NCI-H2081 (cell line): ENCODE measurements at regions not wholly inside any gene's neighbourhood (a gene's known extent, or its start where the extent isn't known, plus 50 kb on each side); places are given as distances from the start of the nearest gene placed in this dataset.
"Not testable (repeated sequence)": the region's sequence is repeated elsewhere in the genome, so short reads cannot be mapped to it uniquely, and the experiment has no call there.

Experiments used
- DNase-seq, 2 experiments: peaks; one replicate each; lab custom pipeline; 2025; lab: John Stamatoyannopoulos, UW

GRCh38 chr3:33956776-33957175, 158.3 kb downstream of the PDCD6IP start:
- DNase-seq = no peak

DNA sequence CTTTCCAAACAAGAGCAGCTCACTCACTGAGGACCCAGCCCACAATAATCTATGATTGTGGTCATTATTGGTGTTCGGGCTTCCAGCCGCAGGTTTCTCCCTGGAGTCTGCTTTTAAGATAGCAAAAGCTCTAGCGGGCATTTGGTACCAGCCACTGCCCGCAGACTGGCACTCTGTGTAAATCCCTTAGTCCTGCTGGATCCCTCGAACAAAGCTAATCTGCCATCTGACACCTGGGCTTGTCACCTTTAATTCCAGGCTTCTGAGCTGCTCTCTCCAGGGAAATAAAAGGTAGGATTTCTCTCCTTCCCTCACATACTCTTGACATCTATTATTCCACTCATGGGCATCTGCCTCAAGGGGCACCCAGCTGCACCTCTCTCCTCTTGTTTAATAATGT, 158.7 kb downstream of the PDCD6IP start:
- no peak for DNase-seq

DNA sequence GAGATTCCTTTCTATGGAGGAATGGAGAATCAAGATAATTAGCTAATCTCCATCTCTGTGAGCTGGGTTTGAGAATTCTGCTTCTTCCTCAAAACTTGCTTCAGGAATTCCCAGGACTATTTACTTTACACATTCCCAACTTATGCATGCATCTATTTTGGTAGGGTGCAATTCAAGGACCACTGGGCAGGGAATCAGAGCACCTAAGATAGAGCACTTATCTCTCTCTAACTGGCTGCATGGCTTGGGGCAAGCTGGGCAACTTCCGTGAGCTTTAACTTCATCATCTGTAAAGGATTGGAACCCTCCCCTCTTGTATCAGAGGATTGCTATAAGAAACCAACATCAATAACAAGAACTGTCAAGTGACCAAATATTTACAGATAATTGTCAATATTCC, 160.2 kb downstream of the PDCD6IP start:
- DNase-seq = no peak

GRCh38 chr3:33962396-33962795, 164.0 kb downstream of the PDCD6IP start:
- DNase-seq = no peak

DNA sequence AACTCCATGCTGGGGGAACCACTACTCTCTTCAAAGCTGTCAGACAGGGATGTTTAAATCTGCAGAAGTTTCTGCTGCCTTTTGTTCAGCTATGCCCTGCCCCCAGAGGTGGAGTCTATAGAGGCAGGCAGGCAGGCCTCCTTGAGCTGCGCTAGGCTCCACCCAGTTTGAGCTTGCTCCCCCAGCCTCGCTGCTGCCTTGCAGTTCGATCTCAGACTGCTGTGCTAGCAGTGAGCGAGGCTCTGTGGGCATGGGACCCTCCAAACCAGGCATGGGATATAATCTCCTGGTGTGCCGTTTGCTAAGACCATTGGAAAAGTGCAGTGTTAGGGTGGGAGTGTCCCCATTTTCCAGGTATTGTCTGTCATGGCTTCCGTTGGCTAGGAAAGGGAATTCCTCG, 171.8 kb downstream of the PDCD6IP start:
- DNase-seq = not testable (repeated sequence)

DNA sequence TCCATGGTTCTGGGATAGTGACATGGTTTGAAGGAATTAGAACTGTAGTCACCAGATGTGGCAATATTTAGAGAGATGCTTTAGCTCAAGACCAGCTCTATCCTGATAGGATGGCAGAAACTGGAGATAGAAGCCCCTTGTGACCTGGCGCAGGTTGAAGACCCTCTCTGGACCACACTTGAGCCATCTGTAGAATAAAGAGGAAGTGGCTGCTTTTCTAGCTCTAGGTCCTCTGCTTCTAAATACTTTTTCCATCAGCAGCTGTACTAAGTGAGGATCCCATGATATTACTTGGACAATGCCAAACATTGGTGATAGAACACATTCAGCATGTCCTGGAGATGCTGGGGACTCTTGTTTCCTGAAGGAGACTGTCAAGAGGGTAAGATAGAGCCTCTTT, 172.6 kb downstream of the PDCD6IP start:
- DNase-seq = no peak

DNA sequence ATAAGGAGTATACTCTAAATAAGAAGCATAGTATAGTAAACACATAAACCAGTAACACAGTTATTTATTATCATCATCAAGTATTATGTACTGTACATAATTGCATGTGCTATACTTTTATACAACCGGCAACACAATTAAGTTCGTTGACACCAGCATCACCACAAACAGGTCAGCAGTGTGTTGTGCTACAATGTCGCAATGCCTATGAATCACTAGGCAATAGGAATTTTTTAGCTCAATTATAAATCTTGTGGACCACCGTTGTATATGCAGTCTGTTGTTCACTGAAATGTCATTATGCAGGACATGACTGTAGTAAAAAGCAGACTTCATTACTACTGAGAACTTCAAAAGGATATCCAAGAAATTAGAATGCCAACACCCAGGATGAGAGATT, 177.0 kb downstream of the PDCD6IP start:
- no peak for DNase-seq

GRCh38 chr3:33977227-33977626, 178.8 kb downstream of the PDCD6IP start:
- no peak for DNase-seq

- DNase-seq = peak in 1 of 2 experiments; percentile 1
Observed at GRCh38 chr3:33980252-33980651, 181.8 kb downstream of the PDCD6IP start.

GRCh38 chr3:33982269-33982798, 183.9 kb downstream of the PDCD6IP start:
- DNase-seq = no peak

- not testable (repeated sequence) for DNase-seq
Observed at GRCh38 chr3:33982949-33983348, 184.5 kb downstream of the PDCD6IP start.

DNA sequence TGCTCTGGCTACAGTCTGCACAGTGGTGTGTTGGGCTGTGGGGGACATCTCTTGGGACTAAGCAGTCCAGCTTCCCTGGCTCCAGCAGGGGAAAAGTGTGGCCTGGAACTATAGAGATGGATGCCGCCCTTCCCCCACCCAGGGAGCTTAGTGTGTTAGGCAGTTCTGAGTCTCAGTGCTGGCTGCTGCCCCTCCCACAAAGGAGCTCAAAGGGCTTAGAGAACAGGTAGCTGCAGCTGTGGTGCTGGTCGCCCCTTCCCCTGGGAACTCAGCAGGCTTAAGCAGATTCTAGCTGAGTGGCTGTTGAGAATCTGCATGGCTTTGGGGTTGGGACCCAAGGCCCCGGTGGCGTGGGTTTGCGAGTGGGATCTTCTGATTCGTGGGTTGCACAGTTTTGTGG, 190.8 kb downstream of the PDCD6IP start:
- no peak for DNase-seq

- no peak for DNase-seq
Observed at GRCh38 chr3:33991673-33992072, 193.2 kb downstream of the PDCD6IP start.

DNA sequence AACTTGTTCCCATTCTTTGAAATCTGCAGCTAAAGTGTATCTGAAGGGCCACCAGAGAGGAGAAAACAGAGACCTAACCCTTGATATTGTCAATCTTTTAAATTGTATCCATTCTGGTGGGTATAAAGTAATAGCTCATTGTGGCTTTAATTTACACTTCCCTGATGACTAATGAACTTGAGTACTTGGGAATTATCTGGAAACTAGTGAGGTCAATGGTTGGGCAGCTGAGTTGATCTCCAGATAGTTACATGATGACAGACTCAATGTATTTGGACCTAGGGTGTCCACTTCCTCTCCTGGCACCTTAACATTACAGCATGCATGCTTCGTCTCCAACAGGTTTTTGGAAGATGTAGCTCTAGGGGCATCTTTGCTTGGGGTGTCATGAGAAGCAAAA, 195.2 kb downstream of the PDCD6IP start:
- no peak for DNase-seq

- DNase-seq = no peak
Observed at GRCh38 chr3:33994568-33994967, 196.1 kb downstream of the PDCD6IP start.

DNA sequence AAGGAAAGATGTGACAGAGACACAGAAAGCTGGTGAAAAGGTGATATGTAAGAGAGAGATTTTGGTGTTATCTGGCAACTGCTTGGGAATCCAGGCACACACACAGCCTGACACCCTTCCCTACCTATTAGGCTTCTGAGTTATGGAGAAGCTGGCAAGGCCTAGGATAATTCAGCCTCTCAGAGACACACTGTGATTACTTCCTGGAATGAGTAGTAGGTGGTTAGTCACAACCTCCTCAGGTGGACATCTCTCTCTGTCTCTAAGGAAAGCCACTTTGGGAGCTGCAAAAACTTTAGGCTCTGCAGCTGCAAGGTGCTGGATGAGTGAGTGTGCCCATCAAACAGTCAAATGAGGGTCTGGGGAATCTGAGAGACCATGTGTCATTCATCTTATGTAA, 201.9 kb downstream of the PDCD6IP start:
- no peak for DNase-seq

GRCh38 chr3:34001022-34001421, 202.6 kb downstream of the PDCD6IP start:
- DNase-seq = no peak

GRCh38 chr3:34001990-34002389, 203.6 kb downstream of the PDCD6IP start:
- no peak for DNase-seq

GRCh38 chr3:34002569-34003100, 204.2 kb downstream of the PDCD6IP start:
- DNase-seq = no peak

GRCh38 chr3:34005886-34006285, 207.5 kb downstream of the PDCD6IP start:
- no peak for DNase-seq

DNA sequence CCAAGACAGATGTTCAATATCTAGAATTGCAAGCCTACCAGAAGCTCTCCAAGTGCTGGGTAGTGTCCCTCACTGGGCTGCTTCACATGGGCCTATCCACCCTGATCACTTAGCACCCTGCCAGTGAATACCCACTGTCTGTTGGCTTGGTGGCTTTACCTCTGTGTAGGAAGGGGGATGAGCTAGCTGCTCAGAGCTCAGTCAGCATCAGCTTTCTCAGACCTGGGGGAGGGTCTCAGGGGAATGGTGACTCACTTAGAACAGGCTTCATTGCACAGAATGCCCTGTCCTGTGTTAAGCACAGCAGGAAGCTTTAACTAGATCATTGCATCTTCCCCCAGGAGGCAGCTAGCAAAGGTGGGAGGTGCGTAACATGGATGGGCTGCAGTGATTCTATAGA, 209.8 kb downstream of the PDCD6IP start:
- DNase-seq = no peak

- no peak for DNase-seq
Observed at GRCh38 chr3:34008836-34009809, 210.7 kb downstream of the PDCD6IP start.
